GM23338 (cell line): ENCODE measurements at regions not wholly inside any gene's neighbourhood (a gene's known extent, or its start where the extent isn't known, plus 50 kb on each side); places are given as distances from the start of the nearest gene placed in this dataset.
"Not testable (repeated sequence)": the region's sequence is repeated elsewhere in the genome, so short reads cannot be mapped to it uniquely, and the experiment has no call there.

Source experiments
- ATAC-seq: fragments of 200-7000 bp; cut with Tn5 transposase; 3 replicates; pipeline ENCODE4 v1.9.1; 2020
- DNase-seq: peaks from one replicate; pipeline ENCODE4 v3.0.0-alpha.2; 2015; ENCODE audit warnings: low spot score
- H2AFZ ChIP-seq: fragments of 200-600 bp; sonication (generic); 2 replicates; pipeline ENCODE4 v1.8.0; 2016; ENCODE audit warnings: antibody characterized with exemption, mild to moderate bottlenecking, moderate library complexity
- H3F3A ChIP-seq: fragments of 200-600 bp; sonication (generic); replicated peaks from 2 replicates; pipeline ENCODE4 v1.8.0; 2017; ENCODE audit warnings: antibody characterized with exemption, mixed run types, low read depth
- H3K27ac ChIP-seq: fragments of 200-600 bp; sonication (generic); 2 replicates; pipeline ENCODE4 v1.6.1; 2016; ENCODE audit warnings: low read depth
- H3K27me3 ChIP-seq: fragments of 200-600 bp; sonication (generic); 2 replicates; pipeline ENCODE4 v1.8.0; 2016; ENCODE audit warnings: mild to moderate bottlenecking, mixed run types, moderate library complexity; ENCODE audit not compliant: insufficient read depth
- H3K36me3 ChIP-seq: fragments of 200-600 bp; sonication (generic); 2 replicates; pipeline ENCODE4 v1.8.0; 2016; ENCODE audit warnings: mild to moderate bottlenecking; ENCODE audit not compliant: insufficient read depth
- H3K4me1 ChIP-seq: fragments of 200-600 bp; sonication (generic); 2 replicates; pipeline ENCODE4 v1.8.0; 2016; ENCODE audit warnings: mild to moderate bottlenecking, moderate library complexity; ENCODE audit not compliant: insufficient read depth
- H3K4me2 ChIP-seq: fragments of 200-600 bp; sonication (generic); 2 replicates; pipeline ENCODE4 v1.7.1; 2017; ENCODE audit warnings: mixed run types
- H3K4me3 ChIP-seq: fragments of 200-600 bp; sonication (generic); 2 replicates; pipeline ENCODE4 v1.6.1; 2016; ENCODE audit warnings: mixed run types
- H3K79me2 ChIP-seq: fragments of 200-600 bp; sonication (generic); replicated peaks from 2 replicates; pipeline ENCODE4 v1.8.0; 2017; ENCODE audit warnings: mild to moderate bottlenecking; ENCODE audit not compliant: insufficient read depth
- H3K9me2 ChIP-seq: fragments of 200-600 bp; sonication (generic); 2 replicates; pipeline ENCODE4 v1.8.0; 2017; ENCODE audit not compliant: insufficient read depth
- H4K20me1 ChIP-seq: fragments of 200-600 bp; sonication (generic); replicated peaks from 2 replicates; pipeline ENCODE4 v1.8.0; 2017; ENCODE audit warnings: mild to moderate bottlenecking; ENCODE audit not compliant: insufficient read depth
- H3K27ac Mint-ChIP-seq: 2 replicates; pipeline ENCODE4 v1.8.0; 2020; ENCODE audit warnings: inconsistent platforms, mild to moderate bottlenecking, moderate library complexity, mixed read lengths
- H3K27me3 Mint-ChIP-seq: 3 replicates; pipeline ENCODE4 v1.8.0; 2022; ENCODE audit warnings: low read depth, mild to moderate bottlenecking, moderate library complexity, mixed read lengths, inconsistent platforms; ENCODE audit not compliant: insufficient read depth, poor library complexity
- H3K36me3 Mint-ChIP-seq: 3 replicates; pipeline ENCODE4 v1.8.0; 2021; ENCODE audit warnings: low read depth, mild to moderate bottlenecking, inconsistent platforms, moderate library complexity, mixed read lengths
- H3K4me1 Mint-ChIP-seq: 3 replicates; pipeline ENCODE4 v1.8.0; 2020; ENCODE audit warnings: mild to moderate bottlenecking, inconsistent platforms, mixed read lengths
- H3K4me3 Mint-ChIP-seq: 3 replicates; pipeline ENCODE4 v1.8.0; 2021; ENCODE audit warnings: moderate library complexity, mild to moderate bottlenecking, inconsistent platforms, mixed read lengths
- H3K9me3 Mint-ChIP-seq: 3 replicates; pipeline ENCODE4 v1.8.0; 2020; ENCODE audit warnings: moderate library complexity, mild to moderate bottlenecking, inconsistent platforms, mixed read lengths
- EZH2 ChIP-seq: fragments of 200-600 bp; sonication (generic); IDR thresholded peaks from one replicate; pipeline ENCODE4 v1.8.0; 2017; ENCODE audit warnings: antibody characterized with exemption, mild to moderate bottlenecking, low read depth; ENCODE audit not compliant: unreplicated experiment
- REST ChIP-seq: IDR thresholded peaks from one replicate; pipeline ENCODE4 v1.6.1; 2018; ENCODE audit warnings: antibody characterized with exemption; ENCODE audit not compliant: unreplicated experiment
- STAT1 ChIP-seq: IDR thresholded peaks from one replicate; pipeline ENCODE4 v1.6.1; 2016; ENCODE audit warnings: antibody characterized with exemption; ENCODE audit not compliant: unreplicated experiment
- ZNF462 ChIP-seq: fragments of 250-450 bp; sonication (Bioruptor Pico); IDR thresholded peaks from 2 replicates; pipeline ENCODE4 v1.5.0; 2020; ENCODE audit warnings: mild to moderate bottlenecking, moderate library complexity

GRCh38 chr3:4251412-4251811, 51.8 kb upstream of the SETMAR start (continued):
- TF ChIP-seq ZNF462 (CRISPR knock-in tag) = no peak
- TF ChIP-seq STAT1 = no peak
- no peak for TF ChIP-seq REST
- TF ChIP-seq EZH2 = no peak

- not testable (repeated sequence) for H3K4me1 Mint-ChIP-seq, H3K79me2 ChIP-seq, H3K36me3 ChIP-seq, H3K4me2 ChIP-seq, H4K20me1 ChIP-seq, H3K4me1 ChIP-seq, H3K27me3 Mint-ChIP-seq, H3K36me3 Mint-ChIP-seq, H3K4me3 Mint-ChIP-seq, H2AFZ ChIP-seq, ATAC-seq, H3K27ac Mint-ChIP-seq, H3K27me3 ChIP-seq, H3K27ac ChIP-seq, H3F3A ChIP-seq, H3K4me3 ChIP-seq
- peak; percentile 10 for DNase-seq
- peaks cover 12% of the 10 kb centered on the region; the same call in 1 of the 2 replicates for H3K9me2 ChIP-seq
- peaks cover 27% of the 10 kb centered on the region for H3K9me3 Mint-ChIP-seq
These were observed 49.9 kb upstream of the SETMAR start for GRCh38 chr3:4253072-4253832.
